ENCODE measurements at regions not wholly inside any gene's neighbourhood (a gene's known extent, or its start where the extent isn't known, plus 50 kb on each side); places are given as distances from the start of the nearest gene placed in this dataset.

DNA sequence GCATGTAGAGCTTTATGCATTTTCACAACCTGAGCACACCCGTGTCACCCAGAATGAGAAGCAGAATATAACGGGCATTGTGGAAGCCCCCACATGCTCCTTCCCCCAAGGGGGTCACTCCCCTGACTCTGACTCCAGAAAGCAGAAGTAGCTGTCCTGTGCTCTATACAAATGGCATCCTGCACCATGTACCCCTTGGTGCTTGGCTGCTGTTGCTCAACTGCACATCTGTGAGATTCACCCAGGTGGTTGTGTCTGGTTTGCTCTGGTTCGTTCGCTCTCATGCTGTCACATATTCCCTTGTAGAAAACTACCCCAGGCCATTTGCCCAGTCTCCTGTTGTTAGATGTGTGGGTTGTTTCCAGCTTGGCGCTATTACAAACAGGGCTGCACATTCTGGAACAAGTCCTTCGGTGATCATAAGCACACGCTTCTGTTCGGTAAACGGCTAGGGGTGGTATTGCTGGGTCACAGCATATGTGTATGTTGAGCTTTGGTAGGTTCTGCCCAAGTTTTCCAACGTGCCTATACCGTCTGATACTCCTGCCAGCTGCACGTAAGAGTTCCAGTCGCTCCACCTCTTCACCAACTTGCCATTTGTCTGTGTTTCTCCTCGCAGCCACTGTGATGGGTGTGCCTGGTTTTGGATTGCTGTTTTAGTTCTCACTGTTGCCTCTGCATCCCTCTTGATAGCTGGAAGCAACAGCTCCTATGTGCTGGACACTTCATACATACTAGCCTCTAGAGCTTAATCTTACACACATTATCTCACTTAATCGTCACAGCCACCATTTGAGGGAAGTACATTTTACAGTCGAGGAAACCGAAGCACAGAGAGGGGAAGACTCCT lies 65.4 kb upstream of the SLC6A6 start:
- DNase-seq (ENCODE audit: low read depth) = no peak

DNA sequence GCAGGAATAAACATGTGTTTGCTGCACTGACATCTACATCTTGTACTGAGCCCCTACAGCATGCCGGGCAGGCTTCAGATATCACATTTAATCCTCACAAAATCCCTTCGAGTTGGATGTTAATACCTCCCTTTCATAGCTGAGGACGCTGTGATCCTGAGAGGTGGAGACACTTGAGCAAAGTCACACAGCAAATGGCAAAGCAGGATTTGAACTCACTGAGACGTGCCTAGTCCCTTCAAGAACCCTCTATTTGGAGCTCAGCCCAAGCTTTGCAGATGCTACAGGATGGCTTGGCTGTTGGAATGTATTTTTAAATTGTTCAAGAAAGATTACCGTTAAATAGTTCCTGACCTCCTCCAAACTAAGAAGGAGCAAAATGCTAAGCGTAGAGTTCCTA lies 64.6 kb upstream of the SLC6A6 start:
- no peak for DNase-seq (ENCODE audit: low read depth)

DNA sequence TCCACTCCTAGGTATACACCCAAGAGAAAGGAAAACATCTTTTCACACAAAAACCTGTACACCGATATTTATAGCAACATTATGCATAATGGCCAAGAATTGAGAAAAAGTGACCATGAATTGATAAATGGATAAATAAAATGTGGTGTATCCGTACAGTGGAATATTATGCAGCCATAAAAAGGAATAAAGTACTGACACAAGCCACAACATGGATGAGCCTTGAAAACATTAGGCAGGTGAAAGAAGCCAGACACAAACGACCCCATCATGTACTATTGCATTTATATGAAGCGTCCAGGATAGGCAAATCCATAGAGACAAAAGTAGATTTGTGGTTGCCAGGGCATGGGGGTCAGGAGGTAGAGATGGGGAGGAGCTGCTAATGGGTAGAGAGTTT lies 64.2 kb upstream of the SLC6A6 start:
- DNase-seq (ENCODE audit: low read depth) = no peak

DNA sequence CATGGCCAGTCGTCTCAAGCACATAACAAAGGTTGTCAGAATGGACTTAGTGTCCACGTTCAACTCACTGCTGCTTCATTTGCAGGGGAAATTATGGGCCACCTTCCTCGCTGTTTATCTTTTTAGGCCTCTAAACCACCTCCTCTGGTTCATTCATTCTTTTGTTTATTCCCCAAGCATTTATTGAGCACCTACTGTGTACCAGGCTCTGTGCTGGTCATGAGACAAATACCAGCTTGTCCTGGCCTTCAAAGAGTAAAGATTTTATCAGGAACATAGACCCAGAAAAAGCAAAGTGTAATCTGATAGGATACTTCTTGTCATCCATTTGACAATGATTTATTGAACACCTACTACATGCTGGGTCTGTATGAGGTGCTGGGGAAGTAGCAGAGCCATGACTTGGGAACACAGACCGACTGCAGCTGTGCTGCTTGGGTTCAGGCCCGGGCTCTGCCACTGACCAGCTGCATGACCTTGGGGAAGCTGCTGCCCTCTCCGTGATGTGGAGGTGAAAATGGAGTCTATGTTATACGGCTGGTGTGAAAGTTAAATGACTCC lies 63.4 kb upstream of the SLC6A6 start:
- DNase-seq (ENCODE audit: low read depth) = no peak

DNA sequence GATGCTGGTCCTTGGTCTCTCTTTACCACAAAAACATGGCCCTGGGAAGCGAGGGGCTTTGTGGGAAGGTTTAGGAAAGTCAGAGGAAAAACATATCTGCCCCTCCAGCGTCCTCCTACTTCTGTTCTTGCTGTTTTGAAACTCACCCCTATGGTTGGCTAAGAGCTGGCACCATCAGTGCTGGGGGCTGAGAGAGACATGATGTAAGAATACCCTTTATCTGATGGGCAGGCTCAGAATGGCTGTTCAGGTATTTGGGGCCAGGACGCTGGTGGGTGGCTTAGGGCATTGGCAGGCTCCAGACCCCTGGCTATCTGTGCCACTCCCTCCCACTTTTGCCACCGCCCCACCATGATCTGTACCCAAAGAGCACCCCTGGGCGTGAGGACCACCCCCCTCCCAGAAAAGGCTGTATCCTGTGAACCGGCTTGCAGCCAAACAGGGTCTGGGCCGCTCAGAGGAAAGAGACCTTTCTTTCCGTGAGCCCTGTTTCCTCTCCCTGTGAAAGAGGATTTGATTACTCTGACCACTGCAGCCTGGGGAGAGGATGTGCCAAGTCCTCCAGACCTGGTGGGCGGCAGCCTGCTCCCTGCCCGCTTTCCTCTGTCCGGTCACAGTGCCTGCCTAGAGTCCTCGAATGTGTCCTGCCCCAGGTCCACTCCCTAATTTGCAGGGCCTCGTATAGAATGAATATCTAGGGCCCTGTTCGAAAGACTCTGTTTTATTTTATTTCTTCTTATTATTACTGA lies 61.3 kb upstream of the SLC6A6 start:
- DNase-seq (ENCODE audit: low read depth) = no peak

DNA sequence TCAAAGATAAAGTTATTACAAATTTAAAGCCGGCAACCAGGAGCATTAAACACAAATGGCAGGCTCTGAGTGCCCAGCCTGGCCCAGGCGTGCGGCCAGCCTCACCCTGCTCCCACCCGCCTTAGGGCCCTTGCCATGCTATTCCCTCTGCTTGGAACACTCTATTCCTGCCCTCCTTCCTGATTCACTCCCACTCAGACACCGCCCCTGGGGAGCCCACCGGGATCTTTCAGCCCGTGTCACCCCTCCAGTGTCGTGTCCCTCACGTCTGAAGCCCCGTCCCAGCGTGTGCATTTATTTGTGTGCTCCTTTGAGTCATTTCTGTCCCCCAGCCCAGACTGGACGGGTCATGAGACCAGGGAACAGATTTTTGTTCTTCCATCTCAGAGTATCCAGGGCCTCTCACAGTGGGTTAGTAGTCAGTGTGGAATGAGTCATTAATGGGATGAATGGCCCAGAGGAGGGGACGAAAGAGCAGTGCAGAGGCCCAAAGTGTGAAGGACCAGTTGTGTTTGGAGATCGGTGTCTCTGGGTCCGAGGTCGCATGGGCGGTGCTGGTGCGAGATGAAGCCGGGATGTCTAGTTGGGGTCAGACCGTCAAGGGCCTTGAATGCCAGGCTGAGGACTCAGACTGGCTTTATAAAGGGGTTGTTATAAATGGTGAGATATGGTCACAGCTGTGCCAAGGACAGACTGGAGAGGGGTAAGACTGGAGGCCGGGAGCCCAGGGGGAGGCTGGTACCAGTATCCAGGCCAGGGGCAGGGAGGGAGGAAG lies 58.9 kb upstream of the SLC6A6 start:
- DNase-seq (ENCODE audit: low read depth) = no peak

DNA sequence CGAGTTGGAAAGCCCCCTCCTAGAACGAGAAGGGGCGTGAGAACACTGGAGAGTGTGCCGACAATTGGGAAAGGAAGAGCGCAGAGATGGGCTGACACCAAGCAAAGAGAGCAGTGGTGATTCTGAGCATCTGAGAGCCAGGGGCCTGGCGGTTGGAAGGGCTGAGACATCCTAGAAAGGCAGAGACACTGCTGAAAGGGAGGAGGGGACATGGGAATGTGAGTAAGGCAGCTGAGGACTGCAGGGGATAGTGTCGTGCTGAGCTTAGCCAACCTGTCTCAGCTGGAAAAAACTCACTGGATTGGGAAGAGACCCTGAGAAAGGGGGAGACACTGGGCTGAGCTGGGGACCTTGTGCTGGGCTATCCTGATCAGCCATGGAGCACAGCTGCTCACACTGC lies 58.1 kb upstream of the SLC6A6 start:
- no peak for DNase-seq (ENCODE audit: low read depth)

DNA sequence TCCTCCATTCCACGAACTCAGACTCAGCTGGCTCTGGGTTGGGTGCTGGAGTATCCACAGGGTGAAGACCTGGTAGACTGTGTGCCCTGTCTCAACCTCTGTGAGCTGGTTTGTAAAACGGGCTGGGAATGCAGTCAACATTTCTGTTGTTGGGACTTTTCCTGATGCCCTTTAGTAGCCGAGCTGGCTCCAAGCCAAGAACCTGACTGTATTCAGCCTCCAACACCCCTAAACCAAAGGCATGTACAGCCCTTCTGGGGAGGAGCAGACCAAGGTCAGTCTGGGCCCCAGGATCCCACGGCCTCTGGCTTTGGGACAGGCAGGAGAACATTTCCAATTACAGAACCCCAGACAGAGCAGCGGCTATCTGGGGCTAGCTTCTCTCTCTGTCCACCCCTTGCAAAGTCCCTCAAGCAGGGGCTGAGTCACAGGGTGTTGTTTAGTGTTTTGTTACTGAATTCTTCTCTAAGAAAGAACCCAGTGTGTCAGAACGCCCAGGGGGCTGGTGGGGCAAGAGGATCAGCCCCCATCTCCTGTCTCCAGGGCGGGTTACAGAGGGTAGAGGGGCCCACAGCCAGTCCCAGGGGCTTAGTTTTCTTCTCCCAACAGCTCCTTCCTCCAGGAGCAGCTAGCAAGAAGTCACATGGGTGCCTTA lies 56.8 kb upstream of the SLC6A6 start:
- DNase-seq (ENCODE audit: low read depth) = no peak

DNA sequence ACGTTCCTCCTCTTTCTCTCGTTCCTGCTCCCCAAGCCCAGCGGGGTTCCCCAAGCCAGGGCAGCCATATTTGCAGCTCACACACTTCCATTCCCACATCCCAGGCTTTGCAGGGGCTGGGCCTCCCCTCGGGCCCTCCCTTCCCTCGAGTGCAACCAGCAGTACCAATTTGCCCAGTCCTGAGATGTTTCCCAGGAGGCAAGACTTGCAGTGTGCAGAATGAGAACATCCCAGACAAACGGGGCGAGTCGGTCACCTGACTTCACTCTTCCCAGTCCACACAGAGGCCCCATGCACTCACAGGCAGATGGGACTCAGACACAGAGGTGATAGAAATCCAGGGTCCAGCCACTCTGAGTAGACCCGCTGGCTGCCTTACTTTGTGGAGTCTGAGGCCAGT lies 56.2 kb upstream of the SLC6A6 start:
- no peak for DNase-seq (ENCODE audit: low read depth)

DNA sequence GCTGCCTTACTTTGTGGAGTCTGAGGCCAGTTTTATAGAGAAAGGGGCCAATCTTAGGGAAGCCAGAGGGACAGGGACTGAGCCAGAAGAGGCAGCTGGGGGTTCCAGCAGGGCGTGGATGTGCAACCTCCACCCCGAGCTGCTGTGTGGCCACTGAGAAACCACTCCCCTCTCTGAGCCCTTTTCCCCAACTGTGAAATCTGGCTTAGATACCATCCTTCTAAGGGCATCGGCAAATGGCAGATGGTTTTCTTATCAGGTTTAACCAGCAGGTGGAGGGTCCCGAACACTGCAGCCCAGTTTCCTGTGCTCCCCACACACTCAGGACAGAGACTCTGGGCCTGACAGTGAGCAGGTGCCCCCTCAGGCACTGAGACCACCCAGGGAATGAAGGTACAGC lies 55.8 kb upstream of the SLC6A6 start:
- DNase-seq (ENCODE audit: low read depth) = no peak

DNA sequence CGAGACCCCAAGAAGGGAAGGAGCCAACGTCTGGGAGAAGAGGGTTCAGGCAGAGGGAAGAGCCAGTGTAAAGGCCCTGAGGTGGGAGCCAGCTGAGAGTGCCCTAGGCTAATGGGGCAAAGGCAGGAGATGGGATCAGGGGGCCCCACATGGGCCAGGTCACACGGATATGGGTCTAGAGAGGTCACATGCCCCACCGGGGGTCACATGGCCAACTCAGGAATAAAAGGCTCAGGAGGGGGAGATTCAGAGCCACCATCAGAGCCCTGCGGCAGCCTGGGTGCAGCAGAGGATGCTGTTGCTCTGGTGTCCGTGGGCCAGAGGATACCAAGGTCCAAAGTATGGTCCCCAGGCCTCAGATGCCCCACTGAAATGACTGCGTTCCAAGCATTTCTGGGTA lies 55.3 kb upstream of the SLC6A6 start:
- DNase-seq (ENCODE audit: low read depth) = no peak

DNA sequence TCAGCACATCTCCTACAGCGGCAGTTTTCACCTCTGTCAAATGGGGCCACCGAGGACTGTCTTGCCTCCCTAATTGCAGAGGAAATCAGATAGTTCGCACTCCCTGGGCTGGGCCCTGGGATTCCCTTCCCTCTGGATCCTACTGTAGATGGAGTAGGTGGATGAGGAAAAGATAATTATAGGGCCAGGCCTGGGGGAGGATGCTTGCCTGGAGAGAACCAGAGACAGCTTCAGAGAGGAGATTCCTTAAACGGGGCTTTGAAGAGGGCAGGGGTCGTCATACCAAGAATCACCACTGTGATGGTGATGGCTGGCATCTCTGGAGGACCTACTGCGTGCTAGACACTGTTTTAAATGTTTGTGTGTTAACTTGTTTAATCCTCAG lies 50.8 kb upstream of the SLC6A6 start:
- no peak for DNase-seq (ENCODE audit: low read depth)

DNA sequence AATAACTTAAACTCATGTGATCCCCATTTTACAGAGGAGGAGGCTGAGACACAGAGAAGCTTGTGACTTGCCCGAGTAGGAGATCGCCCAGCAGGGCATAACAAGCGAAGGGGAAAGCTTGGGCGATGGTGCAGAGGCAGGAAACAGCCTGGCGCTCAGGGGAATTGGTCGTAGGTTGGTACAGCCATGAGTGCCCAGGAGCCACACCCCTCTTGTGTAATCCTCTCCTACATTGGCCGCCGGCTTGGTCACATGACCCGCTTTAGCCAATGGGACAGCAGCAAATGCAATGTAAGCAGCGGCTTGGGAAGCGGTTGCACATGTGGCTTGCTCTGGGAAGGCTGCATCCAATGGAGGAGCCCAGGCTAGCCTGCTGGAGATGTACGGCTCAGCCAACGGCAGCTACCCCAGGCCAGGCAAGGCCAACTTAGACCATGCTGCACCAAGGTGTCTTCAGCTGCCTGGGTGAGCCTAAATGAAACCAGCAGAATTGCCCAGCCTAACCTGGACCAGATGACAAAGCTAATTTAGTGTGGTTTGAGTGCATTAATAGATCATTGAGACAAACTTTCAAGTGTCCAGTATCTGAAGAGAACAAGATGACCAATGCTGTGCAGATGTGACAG lies 50.3 kb upstream of the SLC6A6 start:
- no peak for DNase-seq (ENCODE audit: low read depth)

Measured in fibroblast of gingiva (primary cell).